ENCODE measurements at regions not wholly inside any gene's neighbourhood (a gene's known extent, or its start where the extent isn't known, plus 50 kb on each side); places are given as distances from the start of the nearest gene placed in this dataset.

DNA sequence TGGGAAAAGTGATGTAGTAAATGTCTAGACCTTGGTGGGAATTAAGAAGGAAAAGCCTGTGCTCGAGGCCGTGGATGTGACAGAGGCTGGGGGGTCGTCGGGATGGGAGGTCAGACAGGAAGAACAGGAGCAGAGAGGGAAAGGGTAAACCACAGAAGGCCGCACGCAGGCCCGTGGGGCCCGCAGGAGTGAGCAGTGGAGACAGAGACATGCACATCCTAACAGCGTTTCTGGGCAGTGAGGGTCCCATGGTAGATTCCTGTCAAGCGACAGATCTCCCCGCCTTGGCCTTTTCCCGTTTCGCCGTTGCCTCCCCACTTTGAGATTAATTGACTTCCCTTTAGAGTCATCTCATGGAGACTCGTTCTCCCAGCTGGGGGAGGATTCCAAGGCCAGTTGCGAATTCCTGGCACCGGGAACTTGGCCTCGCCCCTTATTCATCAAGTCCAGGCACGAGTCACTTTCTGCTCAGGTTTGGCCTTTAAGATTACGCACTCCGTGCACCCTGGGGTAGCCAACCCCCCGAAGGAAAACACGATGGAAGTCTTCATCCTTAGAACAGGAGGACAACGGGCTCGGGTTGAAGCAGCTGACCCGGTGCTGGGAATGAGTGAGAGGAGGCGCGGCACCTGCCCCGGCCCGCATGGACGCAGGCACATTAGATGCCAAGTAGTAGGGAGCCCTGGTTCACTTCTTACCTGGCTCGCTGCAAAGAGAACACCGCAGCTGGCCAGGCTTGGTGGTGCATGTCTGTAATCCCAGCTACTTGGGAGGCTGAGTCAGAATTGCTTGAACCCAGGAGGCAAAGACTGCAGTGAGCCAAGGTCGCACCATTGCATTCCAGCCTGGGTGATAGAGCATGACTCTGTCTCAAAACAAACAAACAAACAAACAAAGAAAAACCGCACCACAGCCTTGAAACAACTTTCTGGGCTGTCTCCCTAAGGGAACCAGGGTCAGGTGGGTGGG lies 315.2 kb upstream of the SHH start:
- no peak overlapping the region for H3K27ac ChIP-seq
- no peak for DNase-seq
- no peak overlapping the region for H3K4me3 ChIP-seq (ENCODE audit: low read depth, low read length)
- in situ Hi-C loops (cut with HindIII; ENCODE audit: low pct_ligation_motif_present, low sequenced_read_pairs): no loop called here
- no peaks in the 10 kb centered on the region for H3K36me3 ChIP-seq (replicated peaks)
- H3K27me3 ChIP-seq (replicated peaks): no peaks in the 10 kb centered on the region
- TF ChIP-seq, protein P1, sequence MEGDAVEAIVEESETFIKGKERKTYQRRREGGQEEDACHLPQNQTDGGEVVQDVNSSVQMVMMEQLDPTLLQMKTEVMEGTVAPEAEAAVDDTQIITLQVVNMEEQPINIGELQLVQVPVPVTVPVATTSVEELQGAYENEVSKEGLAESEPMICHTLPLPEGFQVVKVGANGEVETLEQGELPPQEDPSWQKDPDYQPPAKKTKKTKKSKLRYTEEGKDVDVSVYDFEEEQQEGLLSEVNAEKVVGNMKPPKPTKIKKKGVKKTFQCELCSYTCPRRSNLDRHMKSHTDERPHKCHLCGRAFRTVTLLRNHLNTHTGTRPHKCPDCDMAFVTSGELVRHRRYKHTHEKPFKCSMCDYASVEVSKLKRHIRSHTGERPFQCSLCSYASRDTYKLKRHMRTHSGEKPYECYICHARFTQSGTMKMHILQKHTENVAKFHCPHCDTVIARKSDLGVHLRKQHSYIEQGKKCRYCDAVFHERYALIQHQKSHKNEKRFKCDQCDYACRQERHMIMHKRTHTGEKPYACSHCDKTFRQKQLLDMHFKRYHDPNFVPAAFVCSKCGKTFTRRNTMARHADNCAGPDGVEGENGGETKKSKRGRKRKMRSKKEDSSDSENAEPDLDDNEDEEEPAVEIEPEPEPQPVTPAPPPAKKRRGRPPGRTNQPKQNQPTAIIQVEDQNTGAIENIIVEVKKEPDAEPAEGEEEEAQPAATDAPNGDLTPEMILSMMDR (IDR thresholded peaks at IDR 0.05; ENCODE audit: low read depth, low read length, missing control alignments): no peak

DNA sequence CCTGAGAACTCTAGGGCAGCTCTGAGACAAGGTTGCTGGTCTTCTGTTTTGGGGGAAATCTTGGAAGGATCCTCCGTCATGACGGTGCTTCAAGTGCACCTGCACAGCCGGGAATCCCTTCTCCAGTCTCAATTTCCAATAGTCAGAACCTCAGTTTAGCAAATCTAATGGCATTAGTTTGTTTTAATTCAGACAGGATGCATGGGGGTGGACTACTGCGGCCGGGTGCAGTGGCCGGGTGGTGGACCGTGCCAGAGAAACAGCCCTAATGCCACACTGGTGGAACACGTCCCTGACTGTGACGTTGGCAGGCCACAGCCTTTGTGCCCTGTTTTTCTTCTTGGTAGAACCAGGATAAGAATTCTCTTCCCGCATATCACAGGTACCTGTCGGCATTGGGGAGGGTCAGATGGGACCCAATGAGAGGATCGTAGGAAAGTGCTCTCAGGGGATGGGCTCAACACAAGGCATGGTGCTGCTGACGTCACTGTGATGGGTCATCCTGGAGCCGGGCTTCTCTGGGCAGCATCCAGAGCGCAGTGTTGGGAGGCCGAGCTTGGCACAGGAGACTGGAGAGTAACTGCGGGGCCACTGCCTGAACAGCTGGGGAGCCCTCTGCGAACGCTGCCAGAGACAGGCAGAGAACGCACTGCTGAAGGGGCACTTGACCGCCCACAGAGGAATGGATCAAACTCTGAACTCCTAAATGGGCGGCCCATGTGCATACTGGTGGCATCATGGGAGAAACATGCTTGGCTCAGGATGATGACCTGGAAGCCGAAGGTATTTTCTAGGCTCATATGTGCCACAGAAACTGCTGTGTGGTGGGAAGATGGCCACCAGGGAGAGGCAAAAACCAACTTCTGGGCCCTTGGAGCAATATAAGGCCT lies 313.8 kb upstream of the SHH start:
- H3K36me3 ChIP-seq (replicated peaks): no peaks in the 10 kb centered on the region
- DNase-seq: no peak
- in situ Hi-C loops (cut with HindIII; ENCODE audit: low pct_ligation_motif_present, low sequenced_read_pairs): no loop called here
- H3K4me3 ChIP-seq (ENCODE audit: low read depth, low read length): no peak overlapping the region
- H3K27ac ChIP-seq: no peak overlapping the region
- H3K27me3 ChIP-seq (replicated peaks): no peaks in the 10 kb centered on the region
- TF ChIP-seq, protein P1 (IDR thresholded peaks at IDR 0.05; ENCODE audit: low read depth, low read length, missing control alignments): no peak

DNA sequence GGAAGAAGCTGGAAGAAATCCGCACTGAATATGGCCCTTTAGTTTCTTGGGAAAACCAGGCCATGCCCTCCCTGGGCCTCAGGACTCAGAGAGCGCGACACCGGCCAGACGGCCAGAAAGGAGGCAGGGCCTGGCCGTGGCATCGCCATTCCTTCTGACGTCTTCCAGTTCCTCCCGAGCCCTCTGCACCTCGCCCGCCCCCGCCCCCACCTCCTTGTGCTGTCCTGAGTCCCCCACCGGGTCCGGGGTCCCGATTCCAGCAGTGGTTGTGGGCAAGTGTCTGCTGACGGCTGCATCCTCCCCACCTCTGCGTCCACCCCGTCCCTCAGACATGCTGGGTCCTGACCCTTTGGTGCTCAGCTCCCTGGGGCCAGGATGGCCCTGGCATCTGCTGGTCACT lies 312.1 kb upstream of the SHH start:
- H3K27ac ChIP-seq: no peak overlapping the region
- no peaks in the 10 kb centered on the region for H3K36me3 ChIP-seq (replicated peaks)
- in situ Hi-C loops (cut with HindIII; ENCODE audit: low pct_ligation_motif_present, low sequenced_read_pairs): no loop called here
- no peaks in the 10 kb centered on the region for H3K27me3 ChIP-seq (replicated peaks)
- no peak for DNase-seq
- no peak overlapping the region for H3K4me3 ChIP-seq (ENCODE audit: low read depth, low read length)
- TF ChIP-seq, protein P1 (IDR thresholded peaks at IDR 0.05; ENCODE audit: low read depth, low read length, missing control alignments): no peak

DNA sequence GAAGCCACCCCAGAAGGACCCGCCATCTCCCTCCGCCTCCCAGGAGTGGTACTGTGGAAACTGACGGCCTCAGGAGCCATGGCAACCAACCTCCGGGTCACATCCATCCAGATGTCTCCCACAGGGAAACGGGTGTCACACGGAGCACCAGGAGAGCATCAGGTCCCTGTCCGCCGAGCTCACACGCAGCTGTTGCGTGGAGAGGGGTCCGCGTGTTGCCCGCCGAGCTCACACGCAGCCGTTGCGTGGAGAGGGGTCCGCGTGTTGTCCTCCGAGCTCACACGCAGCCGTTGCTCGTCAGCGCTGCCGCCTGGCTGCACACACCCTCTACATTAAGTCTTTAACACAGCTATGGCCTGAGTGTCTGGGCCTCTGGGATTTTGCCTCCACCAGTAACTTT lies 311.1 kb upstream of the SHH start:
- Histone ChIP-seq H3K27me3 (replicated peaks) (no peaks in the 10 kb centered on the region), H3K36me3 (replicated peaks) (no peaks in the 10 kb centered on the region), H3K4me3 (ENCODE audit: low read depth, low read length) (no peak overlapping the region), H3K27ac (no peak overlapping the region)
- no peak for DNase-seq
- in situ Hi-C loops (cut with HindIII; ENCODE audit: low pct_ligation_motif_present, low sequenced_read_pairs): no loop called here
- TF ChIP-seq, protein P1 (IDR thresholded peaks at IDR 0.05; ENCODE audit: low read depth, low read length, missing control alignments): no peak

DNA sequence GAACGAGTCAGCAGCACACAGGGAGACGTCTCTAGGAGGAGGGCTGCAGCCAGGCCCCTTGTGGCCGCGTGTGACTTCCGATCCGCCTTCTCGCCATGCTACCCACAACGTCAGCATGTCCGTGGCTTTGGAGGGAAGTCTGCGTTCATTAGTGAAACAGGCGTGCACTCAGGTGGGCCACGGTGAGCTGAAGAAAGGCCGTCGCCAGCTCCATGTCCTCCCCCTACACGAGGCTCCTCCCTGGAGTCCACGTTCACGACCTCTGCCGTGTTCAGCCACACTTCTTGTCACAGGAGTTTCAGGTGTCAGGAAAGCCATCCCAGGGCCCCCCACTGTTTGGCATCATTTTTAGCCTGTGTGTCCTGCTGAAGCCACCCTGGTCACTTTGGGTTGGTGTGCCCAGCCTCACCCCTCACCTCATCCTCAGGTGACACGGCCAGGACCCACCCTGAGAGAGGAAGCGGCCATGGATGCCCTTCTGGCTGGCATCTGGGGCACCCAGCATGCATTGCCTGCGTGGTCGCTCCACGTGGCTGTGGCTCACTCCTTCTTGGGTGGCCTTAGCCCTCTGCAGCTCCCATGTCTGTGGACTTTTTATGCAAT lies 310.6 kb upstream of the SHH start:
- TF ChIP-seq, protein P1 (IDR thresholded peaks at IDR 0.05; ENCODE audit: low read depth, low read length, missing control alignments): no peak
- in situ Hi-C loops (cut with HindIII; ENCODE audit: low pct_ligation_motif_present, low sequenced_read_pairs): no loop called here
- no peaks in the 10 kb centered on the region for H3K27me3 ChIP-seq (replicated peaks)
- H3K27ac ChIP-seq: no peak overlapping the region
- H3K4me3 ChIP-seq (ENCODE audit: low read depth, low read length): no peak overlapping the region
- no peak for DNase-seq
- no peaks in the 10 kb centered on the region for H3K36me3 ChIP-seq (replicated peaks)

All from brain microvascular endothelial cell (primary cell).